ENCODE measurements at regions not wholly inside any gene's neighbourhood (a gene's known extent, or its start where the extent isn't known, plus 50 kb on each side); places are given as distances from the start of the nearest gene placed in this dataset.

GRCh38 chr1:34619256-34619655 is 135.6 kb upstream of the GJB5 start:
- Histone ChIP-seq H3K4me3 (replicated peaks in 1 of 3; ENCODE audit: low read depth in 2 of 3, low read length in 3 of 3) (no peak overlapping the region), H3K79me2 (ENCODE audit: insufficient read depth, low read length) (no peaks in the 10 kb centered on the region), H3K4me2 (replicated peaks; ENCODE audit: extremely low read depth, low read length, poor library complexity, severe bottlenecking) (no peak overlapping the region), H3K9me3 (replicated peaks in 1 of 2; ENCODE audit: control insufficient read depth in 1 of 2, insufficient read depth in 1 of 2, low read length in 2 of 2) (no peaks in the 10 kb centered on the region), H3K4me1 (ENCODE audit: control insufficient read depth in 1 of 2, insufficient read depth in 2 of 2, low read length in 2 of 2) (peaks cover 17 to 23% of the 10 kb centered on the region in 2 donors), H3K27ac (ENCODE audit: low read depth in 1 of 2, low read length in 2 of 2) (no peak overlapping the region), H4K20me1 (ENCODE audit: insufficient read depth, low read length) (no peaks in the 10 kb centered on the region), H2AFZ (ENCODE audit: insufficient read depth, low read depth, low read length, poor library complexity, severe bottlenecking) (no peak overlapping the region), H3K27me3 (ENCODE audit: control insufficient read depth in 2 of 2, insufficient read depth in 2 of 2, low read length in 2 of 2) (no peaks in the 10 kb centered on the region), H3K9ac (ENCODE audit: insufficient read depth, low read length, poor library complexity, severe bottlenecking) (no peak overlapping the region), H3K36me3 (replicated peaks in 1 of 2; ENCODE audit: control insufficient read depth in 1 of 2, insufficient read depth in 2 of 2, low read length in 2 of 2) (no peaks in the 10 kb centered on the region)
- Mint-ChIP-seq H3K36me3 (no peaks in the 10 kb centered on the region), H3K4me1 (no peaks in the 10 kb centered on the region), H3K9me3 (peaks cover 0 to 3% (median 0%) of the 10 kb centered on the region in 7 donors), H3K27me3 (ENCODE audit: low read depth in 3 of 3) (peaks cover 0 to 7% (median 2%) of the 10 kb centered on the region in 3 donors), H3K4me3 (no peak overlapping the region), H3K27ac (peak overlapping the region in 1 of 7 donors; percentile 8)
- 100% methylated on average over 2 of the region's 4 CpGs for WGBS (ENCODE audit: insufficient coverage)
- intact Hi-C loops (cut with micrococcal nuclease), result no loop called here
- DNase-seq, result no peak
- TF ChIP-seq, protein P1, sequence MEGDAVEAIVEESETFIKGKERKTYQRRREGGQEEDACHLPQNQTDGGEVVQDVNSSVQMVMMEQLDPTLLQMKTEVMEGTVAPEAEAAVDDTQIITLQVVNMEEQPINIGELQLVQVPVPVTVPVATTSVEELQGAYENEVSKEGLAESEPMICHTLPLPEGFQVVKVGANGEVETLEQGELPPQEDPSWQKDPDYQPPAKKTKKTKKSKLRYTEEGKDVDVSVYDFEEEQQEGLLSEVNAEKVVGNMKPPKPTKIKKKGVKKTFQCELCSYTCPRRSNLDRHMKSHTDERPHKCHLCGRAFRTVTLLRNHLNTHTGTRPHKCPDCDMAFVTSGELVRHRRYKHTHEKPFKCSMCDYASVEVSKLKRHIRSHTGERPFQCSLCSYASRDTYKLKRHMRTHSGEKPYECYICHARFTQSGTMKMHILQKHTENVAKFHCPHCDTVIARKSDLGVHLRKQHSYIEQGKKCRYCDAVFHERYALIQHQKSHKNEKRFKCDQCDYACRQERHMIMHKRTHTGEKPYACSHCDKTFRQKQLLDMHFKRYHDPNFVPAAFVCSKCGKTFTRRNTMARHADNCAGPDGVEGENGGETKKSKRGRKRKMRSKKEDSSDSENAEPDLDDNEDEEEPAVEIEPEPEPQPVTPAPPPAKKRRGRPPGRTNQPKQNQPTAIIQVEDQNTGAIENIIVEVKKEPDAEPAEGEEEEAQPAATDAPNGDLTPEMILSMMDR (IDR thresholded peaks at IDR 0.05), result no peak

DNA sequence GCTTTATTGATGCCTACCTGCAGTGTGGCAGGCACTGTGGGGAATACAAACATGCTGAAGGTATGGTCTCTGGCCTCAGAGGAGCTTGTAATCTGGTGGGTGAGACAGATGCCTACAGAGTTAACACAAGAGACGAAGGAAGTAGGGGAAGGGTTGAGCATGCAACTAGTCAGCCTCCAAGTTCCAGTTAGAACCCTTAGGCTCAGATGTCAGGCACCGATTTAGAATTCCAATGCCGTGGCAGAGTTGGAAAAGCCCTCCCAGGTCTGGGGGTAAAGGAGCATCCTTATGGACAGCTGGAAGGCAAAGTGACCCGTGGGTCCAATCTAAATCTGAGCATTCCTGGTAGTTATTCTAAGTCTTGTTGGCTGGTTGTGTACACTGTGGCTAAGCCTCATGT is 132.9 kb upstream of the GJB5 start:
- Mint-ChIP-seq H3K4me1 (no peaks in the 10 kb centered on the region), H3K27ac (no peak overlapping the region), H3K27me3 (ENCODE audit: low read depth in 3 of 3) (peaks cover 0 to 7% (median 4%) of the 10 kb centered on the region in 3 donors), H3K9me3 (peaks cover 0 to 6% (median 0%) of the 10 kb centered on the region in 7 donors), H3K4me3 (no peak overlapping the region), H3K36me3 (no peaks in the 10 kb centered on the region)
- TF ChIP-seq, protein P1 (IDR thresholded peaks at IDR 0.05), result no peak
- H3K4me1 ChIP-seq (ENCODE audit: control insufficient read depth in 1 of 2, insufficient read depth in 2 of 2, low read length in 2 of 2), result peaks cover 41 to 49% of the 10 kb centered on the region in 2 donors
- H2AFZ ChIP-seq (ENCODE audit: insufficient read depth, low read depth, low read length, poor library complexity, severe bottlenecking), result no peak overlapping the region
- intact Hi-C loops (cut with micrococcal nuclease), result no loop called here
- H3K36me3 ChIP-seq (replicated peaks in 1 of 2; ENCODE audit: control insufficient read depth in 1 of 2, insufficient read depth in 2 of 2, low read length in 2 of 2), result no peaks in the 10 kb centered on the region
- DNase-seq, result no peak
- no peak overlapping the region for H3K4me3 ChIP-seq (replicated peaks in 1 of 3; ENCODE audit: low read depth in 2 of 3, low read length in 3 of 3)
- no peak overlapping the region for H3K9ac ChIP-seq (ENCODE audit: insufficient read depth, low read length, poor library complexity, severe bottlenecking)
- WGBS (ENCODE audit: insufficient coverage), result 90% methylated on average over 4 of the region's 4 CpGs
- no peaks in the 10 kb centered on the region for H3K27me3 ChIP-seq (ENCODE audit: control insufficient read depth in 2 of 2, insufficient read depth in 2 of 2, low read length in 2 of 2)
- no peaks in the 10 kb centered on the region for H3K9me3 ChIP-seq (replicated peaks in 1 of 2; ENCODE audit: control insufficient read depth in 1 of 2, insufficient read depth in 1 of 2, low read length in 2 of 2)
- no peaks in the 10 kb centered on the region for H4K20me1 ChIP-seq (ENCODE audit: insufficient read depth, low read length)
- H3K79me2 ChIP-seq (ENCODE audit: insufficient read depth, low read length), result no peaks in the 10 kb centered on the region
- no peak overlapping the region for H3K4me2 ChIP-seq (replicated peaks; ENCODE audit: extremely low read depth, low read length, poor library complexity, severe bottlenecking)
- H3K27ac ChIP-seq (ENCODE audit: low read depth in 1 of 2, low read length in 2 of 2), result no peak overlapping the region
